ENCODE measurements at regions not wholly inside any gene's neighbourhood (a gene's known extent, or its start where the extent isn't known, plus 50 kb on each side); places are given as distances from the start of the nearest gene placed in this dataset.

DNA sequence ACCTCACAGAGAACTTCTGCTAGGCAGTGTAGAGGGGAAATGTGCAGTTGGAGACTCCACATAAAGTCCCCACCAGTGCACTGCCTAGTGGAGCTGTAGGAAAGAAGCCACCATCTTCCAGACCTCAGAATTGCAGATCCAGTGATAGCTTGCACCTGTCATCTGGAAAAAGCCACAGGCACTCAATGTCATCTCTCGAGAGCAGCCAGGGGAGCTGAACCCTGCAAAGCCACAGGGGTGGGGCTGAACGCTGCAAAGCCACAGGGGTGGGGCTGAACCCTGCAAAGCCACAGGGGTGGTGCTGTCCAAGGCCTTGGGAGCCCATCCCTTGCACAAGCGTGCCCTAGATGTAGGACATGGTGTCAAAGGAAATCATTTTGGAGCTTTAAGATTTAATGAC is 1226.3 kb downstream of the PCDH7 start:
- no peak for DNase-seq (ENCODE audit: low read depth)

DNA sequence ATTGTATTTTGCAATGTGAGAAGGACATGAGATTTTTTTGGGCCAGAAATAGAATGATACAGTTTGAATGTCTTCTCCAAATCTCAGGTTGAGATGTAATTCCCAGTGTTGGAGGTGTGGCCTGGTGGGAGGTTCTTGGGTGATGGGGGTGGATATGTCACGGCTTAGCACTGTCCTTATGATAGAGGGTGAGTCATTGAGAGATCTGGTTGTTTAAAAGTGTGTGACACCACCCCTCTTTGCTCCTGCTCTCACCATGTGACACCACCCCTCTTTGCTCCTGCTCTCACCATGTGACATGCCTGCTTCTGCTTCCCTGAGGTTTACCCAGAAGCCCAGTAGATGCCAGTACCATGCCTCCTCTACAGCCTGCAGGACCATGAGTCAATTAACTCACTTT is 1226.9 kb downstream of the PCDH7 start:
- DNase-seq (ENCODE audit: low read depth), result peak; percentile 4

DNA sequence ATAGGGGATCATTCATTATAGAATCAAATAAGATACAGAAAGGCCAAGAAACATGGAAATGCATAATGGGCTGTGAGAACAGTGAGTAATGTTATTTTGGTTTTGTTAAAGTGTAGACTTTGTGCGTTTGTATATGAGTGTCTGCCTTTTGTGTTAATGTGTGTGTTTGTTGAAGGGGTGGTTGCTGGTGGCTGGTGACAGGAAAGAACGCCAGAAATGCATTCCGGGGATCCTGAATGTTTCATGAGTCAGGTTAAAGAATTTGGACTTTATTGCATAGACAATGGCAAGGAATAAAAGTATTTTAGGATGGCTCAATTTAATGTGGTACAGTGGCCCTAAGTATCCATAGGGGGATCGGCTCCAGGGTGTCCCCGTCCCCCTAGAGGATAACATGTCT is 1228.9 kb downstream of the PCDH7 start:
- DNase-seq (ENCODE audit: low read depth), result no peak

DNA sequence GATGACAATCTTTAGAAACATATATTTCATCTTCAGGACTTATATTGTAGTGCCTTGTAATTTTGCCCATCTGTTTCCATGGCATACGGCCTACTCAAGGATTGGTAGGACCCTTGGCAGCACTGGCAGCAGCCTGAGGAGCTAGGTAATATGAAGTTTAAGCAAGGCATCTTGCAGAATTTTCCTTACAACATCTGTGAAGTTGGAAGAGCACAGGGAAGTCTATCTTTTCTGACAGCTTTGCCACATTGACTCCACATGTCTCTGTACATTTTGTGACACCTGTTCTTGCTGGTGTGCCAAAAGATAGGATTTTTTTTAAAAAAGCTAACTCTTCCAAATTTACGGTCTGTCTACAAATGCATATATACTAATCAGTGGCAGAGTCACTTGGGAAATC is 1235.2 kb downstream of the PCDH7 start:
- DNase-seq (ENCODE audit: low read depth), result no peak

DNA sequence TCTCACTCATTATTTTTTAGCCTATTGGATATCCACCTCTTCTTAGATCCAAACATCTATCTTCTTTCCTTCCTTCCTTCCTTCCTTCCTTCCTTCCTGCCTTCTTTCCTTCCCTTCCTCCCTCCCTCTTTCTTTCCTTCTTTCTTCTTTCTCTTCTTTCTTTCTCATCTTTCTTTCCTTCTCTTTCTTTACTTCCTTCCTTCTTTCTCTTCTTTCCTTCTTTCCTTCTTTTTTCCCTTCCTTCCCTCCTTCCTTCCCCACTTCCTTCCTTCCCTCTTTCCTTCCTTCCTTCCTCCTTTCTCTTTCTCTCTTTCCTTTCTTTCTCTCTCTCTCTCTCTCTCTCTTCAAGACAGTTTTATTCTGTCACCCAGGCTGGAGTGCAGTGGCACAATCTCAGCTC is 1239.8 kb downstream of the PCDH7 start:
- no peak for DNase-seq (ENCODE audit: low read depth)

DNA sequence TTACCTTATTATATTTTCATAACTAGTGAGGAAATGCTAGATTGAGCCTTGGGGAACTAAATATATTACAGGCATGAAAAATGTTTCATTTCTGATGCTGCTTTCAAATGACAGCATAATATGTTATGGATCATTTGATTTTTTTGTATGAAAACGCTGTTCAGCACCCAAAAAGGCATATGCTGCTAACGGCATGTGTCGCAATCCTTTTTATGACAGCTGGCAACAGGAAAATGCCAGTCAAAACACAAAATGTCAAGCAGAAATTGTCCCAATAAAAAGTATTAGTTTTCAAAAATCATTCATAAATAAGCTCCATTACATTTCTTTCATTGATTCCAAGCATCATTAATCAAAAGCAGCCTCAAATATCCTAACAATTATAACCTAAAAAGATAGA is 1244.5 kb downstream of the PCDH7 start:
- no peak for DNase-seq (ENCODE audit: low read depth)

DNA sequence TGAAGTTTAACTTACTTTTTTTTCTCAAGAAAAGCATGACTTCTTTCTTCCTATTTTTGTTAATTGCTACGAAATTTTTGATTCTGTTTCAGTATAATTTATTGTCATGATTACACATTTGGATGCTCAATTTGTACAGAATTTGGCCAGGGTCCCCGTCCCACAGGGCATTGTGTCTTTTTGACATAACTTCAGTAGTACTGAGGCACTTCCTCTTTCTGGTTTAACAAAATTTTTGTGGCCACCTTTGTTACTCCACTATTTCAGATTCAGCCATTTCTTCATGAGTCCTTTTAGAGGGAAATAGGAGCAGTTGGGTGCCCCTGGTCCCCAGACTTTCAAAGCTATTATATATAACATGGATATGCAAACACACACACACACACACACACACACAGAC is 1248.7 kb downstream of the PCDH7 start:
- DNase-seq (ENCODE audit: low read depth), result no peak

DNA sequence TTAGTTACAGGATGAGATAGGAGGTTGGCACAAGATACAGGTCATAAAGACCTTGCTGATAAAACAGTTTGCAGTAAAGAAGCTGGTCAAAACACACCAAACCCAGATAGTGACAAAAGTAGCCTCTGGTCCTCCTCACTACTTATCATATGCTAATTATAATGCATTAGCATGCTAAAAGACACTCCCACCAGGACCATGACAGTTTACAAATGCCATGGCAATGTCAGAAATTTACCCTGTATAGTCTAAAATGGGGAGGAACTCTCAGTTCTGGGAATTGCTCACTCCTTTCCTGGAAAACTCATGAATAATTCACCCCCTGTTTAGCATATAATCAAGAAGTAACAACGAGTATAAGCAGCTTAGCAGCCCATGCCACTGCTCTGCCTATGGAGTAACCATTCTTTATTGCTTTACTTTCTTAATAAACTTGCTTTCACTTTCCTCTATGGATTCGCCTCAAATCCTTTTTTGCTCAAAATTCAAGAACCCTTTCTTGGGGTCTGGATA is 1254.4 kb downstream of the PCDH7 start:
- no peak for DNase-seq (ENCODE audit: low read depth)

DNA sequence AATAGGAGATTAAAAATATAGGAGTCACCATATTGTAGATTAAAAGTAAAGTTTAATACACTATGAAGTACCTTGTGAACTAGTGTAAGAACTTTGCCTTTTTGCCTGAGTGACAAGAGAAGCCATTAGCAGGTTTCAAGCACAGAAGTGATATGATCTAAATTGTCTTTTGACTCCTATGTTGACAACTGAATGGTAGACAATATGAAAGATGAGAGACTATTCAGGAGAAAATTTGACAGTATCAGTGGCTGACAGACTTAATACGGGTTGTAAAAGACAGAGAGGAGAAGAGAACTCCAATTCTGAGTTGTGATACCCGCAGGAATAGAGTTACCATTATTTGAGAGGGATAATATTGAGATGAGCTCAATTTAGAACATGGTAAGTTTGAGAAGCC is 1259.8 kb downstream of the PCDH7 start:
- no peak for DNase-seq (ENCODE audit: low read depth)

DNA sequence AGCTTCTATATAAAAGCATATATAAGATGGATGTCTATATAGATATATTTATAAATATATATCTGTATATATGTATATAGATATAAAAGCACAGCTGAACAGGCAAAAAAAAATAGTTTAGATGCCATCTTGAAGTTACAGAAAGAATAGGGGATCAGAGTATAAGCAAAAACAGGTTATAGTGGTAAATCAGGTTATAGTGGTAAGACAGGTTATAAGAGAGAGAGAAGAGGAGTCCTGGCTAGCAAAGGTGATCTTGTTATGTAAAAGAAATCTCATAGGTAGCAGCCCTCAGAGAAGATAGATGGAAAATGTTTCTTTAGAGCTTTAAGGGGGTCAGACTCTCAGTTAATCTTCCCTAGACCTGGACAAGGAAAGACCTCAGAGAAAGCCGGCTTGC is 1263.1 kb downstream of the PCDH7 start:
- DNase-seq (ENCODE audit: low read depth), result no peak

DNA sequence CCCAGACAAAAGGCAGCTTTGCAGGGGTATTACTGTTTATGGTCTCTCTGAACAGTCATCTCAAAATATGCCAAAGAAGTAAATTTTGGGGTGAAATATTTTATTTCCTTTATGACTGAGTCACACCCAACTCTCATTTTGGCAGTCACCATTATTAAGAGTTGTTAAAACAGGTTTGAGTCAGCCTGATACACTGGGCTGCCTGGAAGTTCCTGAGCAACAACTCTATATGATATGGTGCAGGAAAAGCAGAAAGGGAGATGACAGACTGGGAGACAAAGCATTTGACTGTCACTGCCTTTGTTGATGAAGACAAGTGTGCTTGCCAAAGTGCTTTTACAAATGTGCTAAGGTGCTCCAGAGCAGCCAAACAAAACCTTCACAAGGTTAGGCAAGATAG is 1263.5 kb downstream of the PCDH7 start:
- no peak for DNase-seq (ENCODE audit: low read depth)

DNA sequence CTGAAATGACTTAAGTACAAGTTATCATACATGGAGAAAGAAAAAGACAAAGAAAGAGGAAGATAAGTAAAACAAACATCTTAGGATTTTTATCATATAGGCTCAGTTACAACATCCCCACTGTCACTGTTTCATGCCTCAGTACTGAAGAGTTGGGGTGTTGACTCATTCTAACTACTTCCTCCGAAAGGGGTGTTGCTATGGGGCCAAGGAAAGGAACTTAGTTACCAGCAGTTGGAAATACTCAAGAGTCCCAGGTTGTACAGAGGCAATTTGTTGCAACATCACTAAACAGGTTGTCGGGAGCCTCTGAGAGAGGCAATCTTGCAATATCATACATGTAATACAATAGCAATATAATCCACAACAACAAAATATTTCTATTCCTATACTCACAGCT is 1264.7 kb downstream of the PCDH7 start:
- DNase-seq (ENCODE audit: low read depth), result peak; percentile 6

DNA sequence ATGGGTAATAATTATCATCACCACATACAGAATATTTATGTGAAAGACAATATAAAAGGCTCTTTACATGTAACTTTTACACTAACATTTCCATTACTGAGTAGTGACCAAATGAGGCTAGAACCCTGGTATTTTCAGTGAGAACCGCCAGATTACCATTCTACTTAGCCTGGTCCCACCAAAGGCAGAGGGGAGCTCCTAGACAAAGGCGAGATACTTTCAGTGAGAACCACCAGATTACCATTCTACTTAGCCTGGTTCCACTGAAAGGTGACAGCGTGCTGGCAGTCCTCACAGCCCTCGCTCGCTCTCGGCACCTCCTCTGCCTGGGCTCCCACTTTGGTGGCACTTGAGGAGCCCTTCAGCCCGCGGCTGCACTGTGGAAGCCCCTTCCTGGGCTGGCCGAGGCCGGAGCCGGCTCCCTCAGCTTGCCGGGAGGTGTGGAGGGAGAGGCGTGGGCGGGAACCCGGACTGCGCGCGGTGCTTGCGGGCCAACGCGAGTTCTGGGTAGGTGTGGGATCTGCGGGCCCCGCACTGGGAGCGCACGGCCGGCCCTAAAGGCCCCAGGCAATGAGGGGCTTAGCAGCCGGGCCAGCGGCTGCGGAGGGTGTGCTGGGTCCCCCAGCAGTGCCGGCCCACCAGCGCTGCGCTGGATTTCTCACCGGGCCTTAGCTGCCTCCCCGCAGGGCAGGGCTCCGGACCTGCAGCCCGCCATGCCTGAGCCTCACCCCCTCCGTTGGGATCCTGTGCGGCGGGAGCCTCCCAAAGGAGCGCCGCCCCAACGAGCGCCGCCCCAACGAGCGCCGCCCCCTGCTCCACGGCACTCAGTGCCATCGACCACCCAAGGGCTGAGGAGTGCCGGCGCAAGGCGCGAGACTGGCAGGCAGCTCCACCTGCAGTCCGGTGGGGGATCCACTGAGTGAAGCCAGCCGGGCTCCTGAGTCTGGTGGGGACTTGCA is 1276.1 kb downstream of the PCDH7 start:
- DNase-seq (ENCODE audit: low read depth), result no peak

DNA sequence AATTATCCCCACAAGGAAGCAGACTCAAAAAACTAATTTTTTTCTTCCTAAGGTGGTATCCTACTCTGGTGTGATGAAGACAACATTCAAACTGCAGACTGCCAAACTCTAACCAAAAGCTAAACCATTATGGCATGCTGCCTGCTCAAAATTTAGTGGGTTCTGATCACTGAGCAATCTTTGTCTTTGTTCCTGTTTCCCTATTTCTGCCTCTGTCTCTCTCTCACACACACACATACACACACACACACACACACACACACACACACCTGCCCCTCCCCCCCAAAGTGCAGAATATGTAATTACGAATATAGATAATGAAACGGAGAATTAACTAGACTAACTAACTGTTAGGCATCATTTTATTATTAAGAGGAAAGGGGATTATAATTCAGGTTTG is 1278.6 kb downstream of the PCDH7 start:
- DNase-seq (ENCODE audit: low read depth), result no peak

DNA sequence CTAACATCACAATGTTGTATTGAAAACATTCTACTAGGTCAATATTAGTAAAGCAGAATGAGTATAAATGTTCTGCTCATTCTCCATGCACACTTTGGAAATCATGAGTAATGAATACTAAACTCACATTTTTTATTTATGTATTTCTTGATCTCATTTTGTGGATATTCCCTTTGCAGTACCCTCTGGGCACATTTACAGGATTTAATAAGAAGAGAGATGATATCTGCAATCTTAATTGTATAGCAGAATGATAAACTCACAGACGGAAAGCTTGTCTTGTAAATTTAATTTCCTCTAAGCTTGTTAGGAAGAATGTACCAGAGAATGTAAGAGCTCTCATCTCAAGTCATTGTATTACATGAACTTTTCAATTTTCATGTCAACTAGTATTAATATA is 1279.7 kb downstream of the PCDH7 start:
- no peak for DNase-seq (ENCODE audit: low read depth)

DNA sequence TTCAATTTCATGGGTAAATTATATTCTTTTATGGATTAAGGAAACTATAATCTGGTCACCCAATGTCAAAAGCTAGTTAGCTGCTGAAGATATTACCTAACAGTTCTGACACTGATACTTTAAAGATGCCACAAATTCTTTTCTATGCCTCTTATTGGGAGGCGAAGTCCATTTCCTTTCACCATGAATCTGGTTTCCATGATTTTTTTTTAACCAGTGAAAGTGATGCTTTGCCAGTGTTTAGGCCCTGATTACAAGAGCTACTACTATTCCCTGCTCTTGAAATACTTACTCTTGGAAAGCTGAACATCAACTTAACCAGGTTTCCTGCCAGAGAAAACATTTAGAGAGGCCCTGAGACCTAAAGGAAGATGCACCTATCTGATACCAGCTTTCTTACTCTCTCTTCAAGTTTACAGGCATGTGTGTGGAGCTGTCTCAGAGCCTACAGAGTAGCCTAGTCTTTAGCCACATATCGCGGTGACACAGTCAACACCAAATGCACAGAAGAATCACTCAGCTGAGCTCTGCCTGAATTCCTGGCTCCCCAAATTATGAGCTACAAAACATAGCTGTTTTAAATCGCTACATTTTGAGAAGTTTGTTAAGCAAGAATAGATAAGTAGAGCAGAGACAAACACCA is 1280.8 kb downstream of the PCDH7 start:
- DNase-seq (ENCODE audit: low read depth), result no peak

DNA sequence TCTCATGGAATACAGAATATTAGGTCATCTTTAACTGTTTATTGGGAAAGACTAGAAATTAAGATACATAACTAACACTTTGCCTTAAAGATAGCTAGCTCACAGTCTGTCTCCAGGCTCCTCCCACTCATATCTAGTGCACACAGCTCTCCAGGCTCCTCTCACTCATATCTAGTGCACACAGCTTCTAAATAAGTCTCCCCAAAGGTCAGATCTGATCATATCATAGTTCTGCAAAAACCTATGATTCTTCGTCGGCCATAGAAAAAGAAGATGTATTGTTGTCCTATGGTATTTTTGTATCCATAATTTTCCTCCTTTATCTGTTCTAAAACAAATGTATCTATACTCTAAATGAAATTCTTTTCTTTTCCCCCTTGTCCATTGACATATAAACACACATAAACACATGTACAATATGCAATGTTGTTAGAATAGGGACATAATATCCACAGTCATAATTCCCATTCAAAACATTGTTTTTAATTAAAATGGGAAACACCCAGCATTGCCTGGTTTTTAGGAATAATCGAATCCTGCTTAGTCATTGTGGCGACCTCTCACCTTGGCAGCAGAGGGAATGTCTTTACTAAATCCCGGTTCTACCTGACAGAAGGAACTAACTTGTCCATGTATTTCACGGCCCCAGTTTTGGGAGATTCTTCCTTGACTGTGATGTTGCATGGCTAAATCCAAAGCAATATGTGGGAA is 1282.0 kb downstream of the PCDH7 start:
- no peak for DNase-seq (ENCODE audit: low read depth)

DNA sequence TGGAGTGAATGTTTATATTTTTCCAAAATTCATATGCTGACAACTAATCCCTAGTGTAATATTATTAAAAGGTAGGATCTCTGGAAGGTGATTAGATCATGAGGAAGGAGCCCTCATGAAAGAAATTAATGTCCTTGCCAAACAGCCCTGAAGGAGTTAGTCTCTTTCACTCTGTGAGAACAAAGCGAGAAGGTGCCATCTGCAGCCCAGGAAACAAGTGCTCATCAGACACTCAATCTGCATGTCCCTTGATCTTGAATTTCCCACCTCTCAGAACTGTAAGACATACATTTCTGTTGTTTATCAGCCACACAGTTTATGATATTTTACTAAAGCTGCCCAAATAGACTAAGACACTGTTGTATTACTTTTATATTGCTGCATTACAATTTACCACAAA is 1283.4 kb downstream of the PCDH7 start:
- DNase-seq (ENCODE audit: low read depth), result no peak

DNA sequence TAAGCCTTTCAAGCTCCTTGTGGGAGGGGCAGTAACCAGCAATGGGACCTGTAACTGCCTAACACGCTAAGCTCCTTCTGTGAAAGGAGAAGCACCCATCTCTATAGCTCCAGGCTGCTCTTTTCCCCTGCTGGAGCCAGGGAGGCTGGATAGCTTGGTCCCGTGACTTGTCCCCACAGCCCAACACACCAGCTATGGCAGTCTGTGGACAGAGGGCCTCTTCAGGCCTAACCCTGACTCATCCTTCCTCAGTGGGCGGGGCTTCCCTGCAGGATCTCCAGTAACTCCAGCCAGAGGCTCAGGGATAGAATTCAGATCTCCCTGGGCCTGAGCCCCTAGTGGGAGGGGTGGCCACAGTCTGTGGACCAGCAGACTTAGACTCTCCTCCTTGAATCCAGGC is 1290.1 kb downstream of the PCDH7 start:
- no peak for DNase-seq (ENCODE audit: low read depth)

DNA sequence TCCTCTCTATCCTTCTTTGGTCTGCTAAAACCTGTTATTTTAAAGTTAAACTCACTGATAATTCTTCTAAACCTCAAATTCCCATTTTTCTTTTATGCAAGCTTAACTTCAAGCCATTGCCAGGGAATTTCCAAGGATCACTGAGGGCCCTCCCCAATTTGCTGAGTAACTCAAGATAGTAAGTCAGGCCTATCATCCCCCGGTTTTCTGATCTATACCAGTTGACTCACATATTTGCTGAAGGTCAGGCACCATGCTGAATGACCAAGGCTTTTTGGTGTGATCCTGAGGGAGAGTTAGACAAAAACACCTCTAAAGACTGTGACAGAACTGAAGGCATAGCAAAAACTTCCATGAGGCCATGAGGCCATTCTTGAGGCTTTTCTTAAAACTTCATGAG is 1301.9 kb downstream of the PCDH7 start:
- peak; percentile 87 for DNase-seq (ENCODE audit: low read depth)

DNA sequence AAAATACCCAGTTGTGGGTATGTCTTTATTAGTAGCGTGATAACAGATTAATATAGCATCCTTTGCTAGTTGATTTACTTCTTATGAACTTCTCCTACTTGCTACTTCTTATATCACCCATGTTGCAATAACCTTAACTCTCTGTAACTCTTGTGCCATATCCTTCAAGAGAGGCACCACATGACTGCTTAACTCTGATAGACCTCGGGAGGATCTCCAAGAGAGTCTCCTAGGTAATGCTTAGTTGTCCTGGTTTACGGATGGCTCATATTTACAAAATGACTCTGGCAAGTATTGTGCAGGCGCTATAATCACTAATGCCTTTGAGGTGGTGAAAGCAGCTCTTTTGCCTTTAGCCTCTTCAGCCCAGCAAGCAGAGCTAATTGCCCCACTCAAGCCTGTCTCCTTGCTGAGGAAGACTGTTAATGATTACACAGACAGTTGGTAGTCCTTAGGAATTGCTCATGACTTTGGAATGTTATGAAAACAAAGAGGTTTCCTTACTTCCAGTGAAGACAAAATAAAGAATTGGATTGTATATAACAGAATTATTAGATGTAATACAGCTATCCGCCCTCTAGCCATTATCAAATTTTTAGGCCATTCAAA is 1305.8 kb downstream of the PCDH7 start:
- peak; percentile 100 for DNase-seq (ENCODE audit: low read depth)

DNA sequence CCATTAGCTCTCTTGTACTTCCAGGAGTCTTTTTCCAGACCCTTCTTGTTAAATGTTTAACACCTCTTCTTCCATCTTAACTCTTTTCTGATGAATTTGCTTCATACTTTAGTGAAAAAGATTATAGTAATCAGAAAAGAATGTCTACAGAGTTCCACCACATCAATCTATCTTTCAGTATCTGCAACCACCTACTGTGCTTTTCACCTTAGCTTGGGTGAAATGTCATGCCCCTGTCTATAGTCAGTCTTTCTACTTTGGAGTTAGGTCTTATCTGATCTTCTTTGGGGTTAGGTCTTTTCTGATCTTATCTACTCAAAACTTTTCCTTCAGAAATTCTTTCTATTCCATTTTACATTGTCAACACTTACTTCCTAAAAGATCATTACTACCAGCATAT is 1310.2 kb downstream of the PCDH7 start:
- no peak for DNase-seq (ENCODE audit: low read depth)

All from renal cortical epithelial cell (primary cell).